Stimulated activated effector memory CD8-positive, alpha-beta T cell treated with anti-CD3 and anti-CD28 coated beads, Interleukin-12 subunit alpha, Interleukin-12 subunit beta, amount 100 ng/mL, for 72 hours (primary cell): ENCODE measurements at regions not wholly inside any gene's neighbourhood (a gene's known extent, or its start where the extent isn't known, plus 50 kb on each side); places are given as distances from the start of the nearest gene placed in this dataset.
"Not testable (repeated sequence)": the region's sequence is repeated elsewhere in the genome, so short reads cannot be mapped to it uniquely, and the experiment has no call there.

ENCODE experiments used
- ATAC-seq: fragments of 150-1000 bp; cut with Tn5 transposase; 2 replicates; pipeline ENCODE4 v1.10.0; 2021
- DNase-seq, 2 donors: peaks; one replicate each; pipeline ENCODE4 v3.0.0; 2021 to 2022; ENCODE audit warnings: low spot score in 2 of 2
- H3K27ac Mint-ChIP-seq: one replicate; pipeline ENCODE4 v1.8.0; 2022; ENCODE audit warnings: mild to moderate bottlenecking, mixed read lengths
- H3K36me3 Mint-ChIP-seq: one replicate; pipeline ENCODE4 v1.8.0; 2022; ENCODE audit warnings: mild to moderate bottlenecking, mixed read lengths
- H3K4me1 Mint-ChIP-seq: one replicate; pipeline ENCODE4 v1.8.0; 2022; ENCODE audit warnings: mixed read lengths
- H3K4me3 Mint-ChIP-seq: one replicate; pipeline ENCODE4 v1.8.0; 2022; ENCODE audit warnings: mild to moderate bottlenecking, mixed read lengths
- H3K9me3 Mint-ChIP-seq: one replicate; pipeline ENCODE4 v1.8.0; 2022; ENCODE audit warnings: mixed read lengths

- DNase-seq (no peak), ATAC-seq (no peak)
- Mint-ChIP-seq H3K4me1 (no peaks in the 10 kb centered on the region), H3K27ac (no peak overlapping the region), H3K36me3 (no peaks in the 10 kb centered on the region), H3K9me3 (peaks cover 5% of the 10 kb centered on the region), H3K4me3 (no peak overlapping the region)
Measured at GRCh38 chr13:37181620-37182019, 76.2 kb upstream of the CSNK1A1L start.

GRCh38 chr13:37179645-37180044 is 74.2 kb upstream of the CSNK1A1L start:
- Mint-ChIP-seq H3K9me3 (no peaks in the 10 kb centered on the region), H3K4me1 (no peaks in the 10 kb centered on the region), H3K27ac (no peak overlapping the region), H3K36me3 (no peaks in the 10 kb centered on the region), H3K4me3 (no peak overlapping the region)
- ATAC-seq (no peak), DNase-seq (no peak)

GRCh38 chr13:37177125-37177524 is 71.7 kb upstream of the CSNK1A1L start:
- H3K36me3 Mint-ChIP-seq, result no peaks in the 10 kb centered on the region
- DNase-seq (no peak), ATAC-seq (no peak)
- no peaks in the 10 kb centered on the region for H3K4me1 Mint-ChIP-seq
- H3K4me3 Mint-ChIP-seq, result no peak overlapping the region
- no peak overlapping the region for H3K27ac Mint-ChIP-seq
- peaks cover 2% of the 10 kb centered on the region for H3K9me3 Mint-ChIP-seq

- no peak overlapping the region for H3K27ac Mint-ChIP-seq
- H3K9me3 Mint-ChIP-seq, result peaks cover 2% of the 10 kb centered on the region
- H3K36me3 Mint-ChIP-seq, result no peaks in the 10 kb centered on the region
- H3K4me1 Mint-ChIP-seq, result no peaks in the 10 kb centered on the region
- ATAC-seq (no peak), DNase-seq (no peak)
- no peak overlapping the region for H3K4me3 Mint-ChIP-seq
Measured at GRCh38 chr13:37175996-37176395, 70.5 kb upstream of the CSNK1A1L start.

- DNase-seq (no peak), ATAC-seq (no peak)
- peaks cover 2% of the 10 kb centered on the region for H3K9me3 Mint-ChIP-seq
- no peak overlapping the region for H3K4me3 Mint-ChIP-seq
- H3K4me1 Mint-ChIP-seq, result no peaks in the 10 kb centered on the region
- no peaks in the 10 kb centered on the region for H3K36me3 Mint-ChIP-seq
- H3K27ac Mint-ChIP-seq, result no peak overlapping the region
Measured at GRCh38 chr13:37173214-37173613, 67.8 kb upstream of the CSNK1A1L start.

GRCh38 chr13:37172226-37172625 is 66.8 kb upstream of the CSNK1A1L start:
- not testable (repeated sequence) for ATAC-seq, H3K9me3 Mint-ChIP-seq, H3K4me1 Mint-ChIP-seq, H3K27ac Mint-ChIP-seq, H3K36me3 Mint-ChIP-seq, DNase-seq, H3K4me3 Mint-ChIP-seq

- peaks cover 3% of the 10 kb centered on the region for H3K9me3 Mint-ChIP-seq
- H3K36me3 Mint-ChIP-seq, result no peaks in the 10 kb centered on the region
- no peak overlapping the region for H3K27ac Mint-ChIP-seq
- DNase-seq, result no peak
- H3K4me3 Mint-ChIP-seq, result no peak overlapping the region
- no peaks in the 10 kb centered on the region for H3K4me1 Mint-ChIP-seq
- no peak for ATAC-seq
Measured at GRCh38 chr13:37168926-37169325, 63.5 kb upstream of the CSNK1A1L start.

GRCh38 chr13:37168151-37168550 is 62.7 kb upstream of the CSNK1A1L start:
- H3K4me1 Mint-ChIP-seq, result no peaks in the 10 kb centered on the region
- H3K27ac Mint-ChIP-seq, result no peak overlapping the region
- no peak overlapping the region for H3K4me3 Mint-ChIP-seq
- peaks cover 3% of the 10 kb centered on the region for H3K9me3 Mint-ChIP-seq
- no peak for ATAC-seq
- no peaks in the 10 kb centered on the region for H3K36me3 Mint-ChIP-seq
- no peak for DNase-seq

GRCh38 chr13:37164635-37165034 is 59.2 kb upstream of the CSNK1A1L start:
- Mint-ChIP-seq H3K9me3 (peaks cover 12% of the 10 kb centered on the region), H3K27ac (no peak overlapping the region), H3K4me3 (no peak overlapping the region), H3K4me1 (no peaks in the 10 kb centered on the region), H3K36me3 (no peaks in the 10 kb centered on the region)
- no peak for ATAC-seq
- DNase-seq, result no peak

- no peak overlapping the region for H3K4me3 Mint-ChIP-seq
- H3K27ac Mint-ChIP-seq, result no peak overlapping the region
Measured at GRCh38 chr13:37163641-37164265, 58.3 kb upstream of the CSNK1A1L start.

GRCh38 chr13:37158481-37158880 is 53.0 kb upstream of the CSNK1A1L start:
- H3K4me1 Mint-ChIP-seq, result no peaks in the 10 kb centered on the region
- H3K27ac Mint-ChIP-seq, result no peak overlapping the region
- H3K4me3 Mint-ChIP-seq, result no peak overlapping the region
- no peak for DNase-seq
- peaks cover 13% of the 10 kb centered on the region for H3K9me3 Mint-ChIP-seq
- ATAC-seq, result no peak
- H3K36me3 Mint-ChIP-seq, result no peaks in the 10 kb centered on the region

More at GRCh38 chr13:37163641-37164265, 58.3 kb upstream of the CSNK1A1L start:
- DNase-seq (no peak), ATAC-seq (no peak)
- H3K9me3 Mint-ChIP-seq, result peaks cover 12% of the 10 kb centered on the region
- no peaks in the 10 kb centered on the region for H3K36me3 Mint-ChIP-seq
- no peaks in the 10 kb centered on the region for H3K4me1 Mint-ChIP-seq

GRCh38 chr13:37155613-37156097 is 50.2 kb upstream of the CSNK1A1L start:
- H3K36me3 Mint-ChIP-seq, DNase-seq, H3K4me3 Mint-ChIP-seq, H3K27ac Mint-ChIP-seq, ATAC-seq, H3K4me1 Mint-ChIP-seq: not testable (repeated sequence)
- H3K9me3 Mint-ChIP-seq, result peaks cover 10% of the 10 kb centered on the region
